ENCODE measurements at regions not wholly inside any gene's neighbourhood (a gene's known extent, or its start where the extent isn't known, plus 50 kb on each side); places are given as distances from the start of the nearest gene placed in this dataset.

- no peaks in the 10 kb centered on the region for H3K4me1 ChIP-seq (replicated peaks; ENCODE audit: insufficient read depth)
- H3K27me3 ChIP-seq (ENCODE audit: insufficient read depth, low read depth), result peaks cover 24% of the 10 kb centered on the region
- H3K27ac ChIP-seq, result no peak overlapping the region
- CTCF ChIA-PET, result no interaction called here
- H4K20me1 ChIP-seq (ENCODE audit: insufficient read depth), result no peaks in the 10 kb centered on the region
- no peak for DNase-seq
- H3K4me2 ChIP-seq, result no peak overlapping the region
- no peaks in the 10 kb centered on the region; the same call in 1 of the 2 replicates for H3K9me2 ChIP-seq (ENCODE audit: insufficient read depth)
- H3K9me3 ChIP-seq (ENCODE audit: insufficient read depth, low read depth), result 0 out of 2 replicates have a peak, but pooled peaks cover 2% of the 10 kb centered on the region
- no TSS peak for BruUV-seq (replicated peaks)
- H3F3A ChIP-seq (ENCODE audit: insufficient read depth, low read depth), result no peaks in the 10 kb centered on the region
- no peak overlapping the region for H2AFZ ChIP-seq
- POLR2A ChIA-PET (ENCODE audit: unreplicated experiment), result no interaction called here
- H3K79me2 ChIP-seq (ENCODE audit: low read depth), result no peaks in the 10 kb centered on the region
- TF ChIP-seq CTCF (conservative IDR thresholded peaks at IDR 0.05), result no peak
- TF ChIP-seq EZH2 (IDR thresholded peaks at IDR 0.05; ENCODE audit: low read depth), result no peak
- no peaks in the 10 kb centered on the region for H3K36me3 ChIP-seq (ENCODE audit: low read depth)
- intact Hi-C loops (cut with micrococcal nuclease; ENCODE audit: unreplicated experiment), result no loop called here
- no peak overlapping the region for H3K4me3 ChIP-seq
These were observed 113.2 kb upstream of the PTPRT start for GRCh38 chr20:43302936-43303335.

- H3K27ac ChIP-seq, result no peak overlapping the region
- BruUV-seq (replicated peaks), result no TSS peak
- CTCF ChIA-PET, result no interaction called here
These were observed 111.2 kb upstream of the PTPRT start for GRCh38 chr20:43300901-43301300.

GRCh38 chr20:43295781-43296180 is 106.1 kb upstream of the PTPRT start:
- Histone ChIP-seq H3K9me3 (ENCODE audit: insufficient read depth, low read depth) (no peaks in the 10 kb centered on the region), H3K36me3 (ENCODE audit: low read depth) (no peaks in the 10 kb centered on the region), H3K9me2 (ENCODE audit: insufficient read depth) (no peaks in the 10 kb centered on the region), H3F3A (ENCODE audit: insufficient read depth, low read depth) (no peaks in the 10 kb centered on the region), H4K20me1 (ENCODE audit: insufficient read depth) (no peaks in the 10 kb centered on the region), H3K27ac (no peak overlapping the region), H3K4me2 (no peak overlapping the region), H3K4me3 (no peak overlapping the region), H3K79me2 (ENCODE audit: low read depth) (no peaks in the 10 kb centered on the region), H2AFZ (no peak overlapping the region), H3K4me1 (replicated peaks; ENCODE audit: insufficient read depth) (no peaks in the 10 kb centered on the region), H3K27me3 (ENCODE audit: insufficient read depth, low read depth) (peaks cover 67% of the 10 kb centered on the region)
- POLR2A ChIA-PET (ENCODE audit: unreplicated experiment), result no interaction called here
- CTCF ChIA-PET, result no interaction called here
- intact Hi-C loops (cut with micrococcal nuclease; ENCODE audit: unreplicated experiment), result no loop called here
- no peak for TF ChIP-seq CTCF (conservative IDR thresholded peaks at IDR 0.05)
- TF ChIP-seq EZH2 (IDR thresholded peaks at IDR 0.05; ENCODE audit: low read depth), result no peak
- BruUV-seq (replicated peaks), result no TSS peak
- no peak for DNase-seq

More at GRCh38 chr20:43300901-43301300, 111.2 kb upstream of the PTPRT start:
- POLR2A ChIA-PET (ENCODE audit: unreplicated experiment), result no interaction called here
- Histone ChIP-seq H3K79me2 (ENCODE audit: low read depth) (no peaks in the 10 kb centered on the region), H3K4me3 (no peak overlapping the region), H3K4me1 (replicated peaks; ENCODE audit: insufficient read depth) (no peaks in the 10 kb centered on the region), H3F3A (ENCODE audit: insufficient read depth, low read depth) (no peaks in the 10 kb centered on the region), H2AFZ (no peak overlapping the region), H3K9me2 (ENCODE audit: insufficient read depth) (no peaks in the 10 kb centered on the region; the same call in 1 of the 2 replicates), H3K27me3 (ENCODE audit: insufficient read depth, low read depth) (peaks cover 33% of the 10 kb centered on the region), H3K9me3 (ENCODE audit: insufficient read depth, low read depth) (0 out of 2 replicates have a peak, but pooled peaks cover 2% of the 10 kb centered on the region), H3K4me2 (no peak overlapping the region), H4K20me1 (ENCODE audit: insufficient read depth) (no peaks in the 10 kb centered on the region), H3K36me3 (ENCODE audit: low read depth) (no peaks in the 10 kb centered on the region)
- intact Hi-C loops (cut with micrococcal nuclease; ENCODE audit: unreplicated experiment), result no loop called here
- TF ChIP-seq EZH2 (IDR thresholded peaks at IDR 0.05; ENCODE audit: low read depth), result no peak
- TF ChIP-seq CTCF (conservative IDR thresholded peaks at IDR 0.05), result no peak
- DNase-seq, result no peak

All from PC-9 (cell line).